ENCODE measurements at regions not wholly inside any gene's neighbourhood (a gene's known extent, or its start where the extent isn't known, plus 50 kb on each side); places are given as distances from the start of the nearest gene placed in this dataset.
"Not testable (repeated sequence)": the region's sequence is repeated elsewhere in the genome, so short reads cannot be mapped to it uniquely, and the experiment has no call there.

DNA sequence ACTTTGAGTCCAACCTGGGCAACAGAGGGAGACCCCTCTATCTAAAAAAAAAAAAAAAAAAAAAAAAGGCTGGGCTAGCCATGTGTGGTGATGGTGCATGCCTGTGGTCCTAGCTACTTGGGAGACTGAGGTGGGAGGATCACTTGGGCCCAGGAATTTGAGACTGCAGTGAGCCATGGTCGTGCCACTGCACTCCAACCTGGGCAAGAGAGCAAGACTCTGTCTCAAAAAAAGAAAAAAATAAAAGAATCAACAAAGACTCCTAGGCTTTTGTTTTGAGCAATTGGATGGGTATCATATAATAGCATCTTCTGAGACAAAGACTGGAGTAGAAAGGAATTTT, 481.7 kb upstream of the PAPPA start:
- DNase-seq: no peak

DNA sequence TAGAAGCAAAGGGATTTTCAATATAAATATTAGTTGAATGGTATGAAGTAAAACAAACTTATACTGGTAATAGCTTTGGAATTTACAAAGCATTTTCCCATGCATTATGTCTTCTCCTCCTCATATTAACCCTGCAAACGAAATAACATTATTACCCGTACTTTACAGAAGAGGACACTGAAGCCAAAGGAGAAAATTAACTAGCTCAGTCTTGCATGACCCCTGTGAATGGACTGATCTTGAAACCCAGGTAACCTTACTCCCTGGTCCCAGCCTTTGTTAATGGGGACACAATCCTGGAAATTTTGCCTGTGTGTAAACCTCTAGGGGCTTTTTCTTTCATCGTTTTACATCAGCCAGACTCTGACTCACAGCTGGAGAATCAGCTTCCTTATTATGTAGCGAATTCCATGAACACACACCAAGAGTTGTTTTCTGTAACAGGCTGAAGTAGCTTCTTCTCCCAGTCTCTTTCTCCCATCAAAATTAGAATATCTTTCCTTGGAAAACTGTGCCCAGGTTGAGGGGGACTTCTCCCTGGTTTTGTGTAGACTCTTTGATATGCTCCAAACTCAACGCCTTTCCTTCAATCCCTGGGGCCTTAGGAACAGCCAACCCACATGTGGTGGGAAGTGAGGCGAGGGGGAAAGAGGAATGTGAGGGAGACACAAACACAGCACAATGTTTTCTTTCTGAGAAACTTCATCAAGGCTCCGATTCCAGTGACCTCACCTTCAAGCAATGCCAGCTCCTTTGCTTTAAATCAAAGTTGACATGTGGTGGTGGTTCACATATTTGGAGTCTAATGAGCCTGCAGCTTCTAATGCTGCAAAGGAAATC, 480.9 kb upstream of the PAPPA start:
- DNase-seq: peak; percentile 75

DNA sequence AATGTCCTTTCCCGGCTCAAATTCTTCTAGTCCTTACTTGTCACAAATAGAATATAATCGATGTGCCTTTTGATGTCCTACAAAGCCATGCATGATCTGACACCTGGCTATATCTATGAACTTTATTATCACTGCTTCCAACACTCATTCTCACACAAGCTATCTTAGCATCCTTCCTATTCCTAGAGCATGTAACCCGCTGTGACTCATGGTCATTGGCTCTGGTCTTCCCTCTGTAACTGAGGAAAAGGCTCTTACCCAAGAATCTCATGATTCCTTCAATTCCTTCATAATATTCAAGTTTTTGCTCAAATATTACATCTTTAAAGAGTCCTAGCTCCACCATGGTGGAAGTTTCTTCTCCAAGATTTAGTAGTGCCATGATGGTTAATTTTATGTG, 480.0 kb upstream of the PAPPA start:
- DNase-seq: no peak

DNA sequence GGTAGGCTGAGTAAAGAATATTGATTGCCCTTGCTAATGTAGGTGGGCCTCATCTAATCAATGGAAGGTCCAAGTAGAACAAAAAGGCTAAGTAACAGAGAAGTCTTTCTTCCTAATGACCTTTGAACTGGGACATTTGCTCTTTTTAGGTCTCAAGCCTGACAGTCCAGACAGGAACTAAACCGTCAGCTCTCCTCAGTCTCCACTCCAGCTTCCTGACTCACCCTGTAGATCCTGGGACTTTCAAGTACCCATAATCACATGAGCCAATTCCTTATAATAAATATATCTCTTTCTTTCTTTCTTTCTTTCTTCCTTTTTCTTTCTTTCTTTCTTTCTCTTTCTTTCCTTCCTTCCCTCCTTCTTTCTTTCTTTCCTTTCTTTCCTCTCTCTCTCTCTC, 479.5 kb upstream of the PAPPA start:
- no peak for DNase-seq

DNA sequence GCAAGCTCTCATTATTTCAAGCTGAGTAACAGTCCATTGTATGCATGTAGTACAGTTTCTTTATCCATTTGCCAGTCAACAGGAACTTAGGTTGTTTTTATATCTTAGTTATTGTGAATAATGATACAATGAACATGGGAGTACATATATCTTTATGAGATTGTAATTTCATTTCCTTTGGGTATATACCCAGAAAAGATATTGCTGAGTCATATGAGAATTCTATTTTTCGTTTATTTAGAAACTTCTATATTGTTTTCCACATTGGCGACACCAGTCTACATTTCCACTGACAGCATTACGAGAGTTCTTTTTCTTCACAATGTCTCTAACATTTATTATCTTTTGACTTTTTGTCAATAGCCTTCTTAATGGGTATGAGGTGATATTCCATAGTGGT, 477.8 kb upstream of the PAPPA start:
- DNase-seq: no peak

DNA sequence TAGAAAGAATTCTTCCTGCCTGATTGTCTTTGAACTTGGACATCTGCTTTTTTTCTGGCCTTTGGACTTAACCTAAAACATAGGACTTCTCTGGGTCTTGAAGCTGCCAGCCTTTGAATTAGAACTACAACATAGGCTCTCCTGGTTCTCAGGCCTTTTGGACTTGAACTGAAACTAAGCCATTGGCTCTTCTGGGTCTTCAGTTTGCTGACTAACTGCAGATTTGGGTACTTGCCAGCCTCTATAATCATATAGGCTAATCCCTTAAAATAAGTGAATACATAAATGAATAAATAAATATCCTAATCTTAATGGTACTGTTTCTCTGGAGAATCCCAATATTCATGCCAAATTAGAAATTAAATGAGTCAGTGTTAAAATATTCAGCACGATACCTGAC, 473.4 kb upstream of the PAPPA start:
- DNase-seq: no peak

DNA sequence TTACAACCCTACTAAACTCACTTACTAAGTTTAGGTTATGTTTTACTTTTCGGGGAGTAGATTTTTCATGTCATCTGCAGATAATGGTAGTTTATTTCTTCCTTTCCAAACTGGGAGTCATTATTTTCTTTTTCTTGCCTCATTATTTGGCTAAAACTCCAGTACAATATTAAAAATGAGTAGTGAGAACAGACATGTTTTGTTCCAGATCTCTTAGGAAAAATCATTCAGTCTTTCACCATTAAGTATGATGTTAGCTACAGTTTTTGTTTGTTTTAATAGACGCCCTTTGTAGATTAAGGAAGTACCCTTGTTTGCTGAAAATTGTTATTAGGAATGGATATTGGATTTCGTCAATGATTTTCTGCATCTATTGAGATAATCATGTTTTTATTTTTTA, 472.0 kb upstream of the PAPPA start:
- DNase-seq: no peak

DNA sequence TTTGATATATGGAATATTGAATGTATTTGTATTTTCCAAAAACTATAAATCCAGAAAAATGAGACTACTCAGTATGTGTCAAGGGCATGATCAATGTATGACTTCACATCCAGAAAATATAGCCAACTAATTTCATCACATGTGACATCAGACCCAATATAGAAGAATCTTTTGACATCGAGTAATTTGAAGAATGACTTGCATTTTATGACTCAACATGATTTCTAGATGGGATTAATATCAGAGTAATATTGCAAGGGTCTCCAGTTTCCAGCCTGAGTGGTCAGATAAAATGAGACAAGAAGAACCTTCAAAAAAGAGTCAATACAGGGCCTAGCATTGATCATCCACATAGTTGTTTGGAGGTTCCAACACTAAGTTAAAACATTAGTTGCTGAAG, 467.5 kb upstream of the PAPPA start:
- DNase-seq: no peak

DNA sequence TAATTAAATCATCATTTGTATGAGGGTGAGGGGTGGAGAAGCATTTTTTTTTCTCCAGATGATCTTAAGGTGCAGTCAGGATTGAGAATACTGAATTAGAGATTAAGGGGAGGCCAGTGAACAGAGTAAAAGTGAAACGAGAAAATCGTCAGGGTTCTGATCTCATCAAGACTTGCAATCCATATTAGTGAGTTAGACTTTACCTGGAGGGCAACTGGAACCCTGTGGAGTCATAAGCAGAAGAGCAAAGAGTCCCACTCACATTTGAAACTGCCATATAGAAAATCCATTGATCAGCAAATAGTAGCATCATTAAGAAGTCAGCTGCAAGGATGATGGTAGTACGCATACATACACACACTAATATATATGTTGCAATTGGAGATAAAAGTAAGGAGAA, 466.2 kb upstream of the PAPPA start:
- DNase-seq: no peak

DNA sequence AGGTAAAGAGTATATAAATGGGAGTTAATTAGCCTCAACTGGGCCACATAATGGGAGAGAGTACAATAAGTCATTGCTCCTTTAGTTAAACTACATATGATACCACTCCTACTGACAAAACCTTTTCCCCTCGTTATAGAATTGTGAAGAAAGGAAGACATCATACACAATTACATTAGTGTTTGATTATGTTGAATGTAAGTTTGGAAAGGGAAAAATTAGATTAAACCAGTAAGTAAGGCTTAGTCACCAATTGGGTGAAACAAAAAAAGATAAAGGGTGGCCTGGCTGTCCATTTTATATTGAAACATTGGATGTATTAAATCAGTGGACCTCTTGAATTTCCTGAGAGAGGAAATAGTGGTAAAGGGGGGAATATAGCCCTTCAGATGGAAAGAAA, 464.3 kb upstream of the PAPPA start:
- DNase-seq: no peak

DNA sequence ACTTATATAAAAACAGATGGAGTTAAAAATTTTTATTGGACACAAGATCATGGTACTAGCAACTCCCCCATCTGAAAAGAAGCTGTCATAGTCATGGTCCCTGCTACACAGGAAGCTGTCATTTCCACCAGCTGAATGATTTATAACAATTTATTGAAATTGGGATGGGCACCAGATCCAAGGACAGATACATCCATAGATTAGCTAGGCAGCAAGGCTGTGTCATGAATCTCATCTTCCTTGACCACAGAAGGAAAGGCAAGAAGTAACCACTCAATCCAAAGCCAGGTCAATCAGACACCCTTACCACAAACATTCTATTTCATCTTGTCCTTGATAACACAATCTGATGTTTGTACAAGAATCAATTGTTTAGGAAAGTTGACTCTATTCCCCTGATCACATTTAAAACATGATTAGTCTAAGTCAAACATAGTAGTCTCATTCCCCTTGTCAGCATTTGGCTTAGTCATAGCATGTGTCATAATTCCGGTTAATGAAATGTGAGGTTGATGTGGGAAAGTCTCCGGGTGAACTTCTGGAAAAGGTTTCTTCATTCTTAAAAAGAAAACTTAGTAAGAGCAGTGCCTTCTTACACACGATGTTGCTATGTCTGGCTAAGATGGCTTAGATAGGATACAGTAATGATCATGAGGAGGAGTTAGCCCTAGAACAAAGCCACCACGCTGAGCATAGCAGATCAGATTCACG, 462.6 kb upstream of the PAPPA start:
- DNase-seq: no peak

DNA sequence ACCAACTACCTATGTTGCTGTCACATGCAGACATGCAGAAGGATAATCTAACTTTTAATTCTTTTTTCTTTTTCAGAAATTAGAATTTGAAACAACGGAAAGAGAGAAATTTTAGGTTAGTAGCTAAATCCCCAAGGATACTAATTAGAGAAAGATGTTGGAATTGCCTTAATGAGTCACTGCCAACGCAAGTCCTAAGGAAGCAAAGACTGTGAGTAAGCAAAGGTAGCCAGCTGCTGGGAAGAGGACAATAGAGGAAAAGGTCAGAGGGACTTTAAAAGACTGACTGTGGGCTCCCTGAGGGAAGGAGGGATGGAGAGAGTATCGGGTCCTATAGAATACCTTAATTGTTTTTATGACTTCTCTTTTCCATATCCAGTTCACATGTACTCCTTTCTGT, 461.9 kb upstream of the PAPPA start:
- DNase-seq: no peak

DNA sequence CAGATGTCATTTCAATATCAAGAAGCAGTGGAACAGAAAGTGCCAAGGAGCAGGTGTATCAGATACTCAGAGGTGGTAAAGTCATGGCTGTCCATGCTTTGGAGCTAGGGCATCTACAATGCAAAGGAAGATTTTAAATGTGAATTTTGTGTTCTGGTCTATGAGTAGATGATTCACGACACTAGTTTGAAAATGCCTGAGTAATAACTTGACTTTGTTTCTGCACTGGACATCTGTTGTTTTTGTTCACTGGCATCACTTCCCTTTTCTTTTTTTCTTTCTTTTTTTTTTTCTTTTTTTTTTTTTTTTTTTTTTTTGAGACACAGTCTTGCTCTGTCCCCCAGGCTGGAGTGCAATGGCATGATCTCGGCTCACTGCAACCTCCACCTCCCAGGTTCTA, 460.7 kb upstream of the PAPPA start:
- not testable (repeated sequence) for DNase-seq

DNA sequence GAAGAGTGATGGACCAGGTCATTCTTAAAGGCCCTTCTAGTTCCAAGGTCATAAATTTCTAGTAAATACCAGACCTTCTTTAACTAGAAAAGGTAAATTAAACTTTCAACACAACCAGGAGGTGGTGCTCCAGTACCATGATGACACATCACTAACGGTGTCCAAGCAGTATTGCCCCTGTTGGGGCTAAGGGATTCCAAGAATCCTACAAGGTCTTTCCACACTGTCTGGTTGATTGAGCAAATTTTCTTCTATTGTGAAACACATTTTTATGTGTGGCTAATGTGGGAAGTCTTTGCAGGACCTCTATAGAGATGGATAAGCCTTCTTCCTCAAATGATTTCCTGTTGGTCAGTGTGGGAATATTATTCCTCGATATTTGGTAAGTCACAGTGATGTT, 459.6 kb upstream of the PAPPA start:
- DNase-seq: no peak

DNA sequence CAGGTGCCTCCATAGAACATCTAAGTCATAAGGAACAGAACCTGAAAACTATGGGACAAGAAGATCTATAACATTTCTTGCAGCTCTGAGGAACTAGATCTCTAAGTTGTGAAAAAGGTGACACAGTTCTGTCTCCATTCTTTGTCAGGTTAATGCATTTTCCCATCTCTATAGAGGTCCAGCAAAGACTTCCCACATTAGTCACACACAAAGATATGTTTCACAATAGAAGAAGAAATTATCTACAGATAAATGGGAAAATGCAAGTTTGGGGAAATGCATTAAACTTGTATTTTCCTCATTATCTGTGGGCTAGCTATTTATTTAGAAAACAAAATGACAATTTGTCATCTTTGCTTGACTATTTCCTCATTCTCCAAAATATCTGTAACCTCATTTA, 458.6 kb upstream of the PAPPA start:
- DNase-seq: no peak

DNA sequence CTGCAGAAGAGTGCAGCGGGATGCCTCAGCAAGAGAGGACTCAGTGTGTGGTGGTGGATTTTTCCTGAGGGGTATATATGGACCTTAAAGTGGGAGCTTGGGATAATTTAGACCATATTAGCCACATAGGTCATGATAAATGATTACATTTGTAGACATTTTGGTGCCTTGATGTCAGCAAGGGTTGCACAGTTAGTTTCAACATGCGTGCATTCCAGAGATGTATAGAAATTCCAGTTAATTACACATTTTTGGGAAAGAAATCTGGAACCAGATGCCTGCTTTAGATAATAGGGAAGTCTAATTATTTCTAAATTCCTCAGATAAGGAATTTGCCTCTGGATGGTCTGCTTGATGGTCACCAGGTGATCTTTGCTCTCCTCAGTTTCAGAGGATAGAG, 440.6 kb upstream of the PAPPA start:
- no peak for DNase-seq

DNA sequence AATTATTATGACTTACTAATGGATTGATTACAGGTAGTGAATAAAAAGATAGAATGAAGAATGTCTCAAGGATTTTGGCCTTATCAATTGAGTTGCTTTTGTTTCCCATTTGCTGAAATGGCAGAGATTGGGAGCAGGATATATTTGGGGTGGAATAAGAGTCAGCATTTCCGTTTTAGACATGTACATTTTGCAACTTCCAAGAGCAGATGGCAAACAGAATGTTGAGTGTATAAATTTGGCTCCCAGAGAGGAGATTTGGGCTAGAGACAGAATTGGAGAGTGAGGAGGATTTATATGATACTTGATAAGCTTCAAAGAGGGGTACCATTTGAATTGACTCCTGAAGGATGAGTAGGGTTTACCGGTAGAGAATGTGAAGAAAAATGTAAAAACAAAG, 437.9 kb upstream of the PAPPA start:
- DNase-seq: no peak

DNA sequence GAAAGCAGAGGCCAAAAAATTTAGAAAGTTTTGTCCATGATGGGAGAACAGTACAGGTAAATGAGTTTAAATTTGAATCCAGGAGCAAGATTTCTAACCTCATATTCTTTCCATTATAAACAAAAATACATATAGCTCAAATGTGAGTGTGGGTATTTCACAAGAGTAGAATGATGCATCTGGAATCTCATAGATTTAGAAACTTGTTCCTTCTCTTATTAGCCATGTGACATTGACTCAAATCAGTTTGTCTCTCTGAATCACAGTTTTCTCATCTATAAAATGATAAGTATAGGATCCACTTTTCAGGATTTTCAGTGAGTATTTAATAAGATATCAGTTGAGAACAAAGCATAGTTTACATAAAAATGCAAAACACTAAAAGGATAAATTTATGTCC, 436.3 kb upstream of the PAPPA start:
- no peak for DNase-seq

DNA sequence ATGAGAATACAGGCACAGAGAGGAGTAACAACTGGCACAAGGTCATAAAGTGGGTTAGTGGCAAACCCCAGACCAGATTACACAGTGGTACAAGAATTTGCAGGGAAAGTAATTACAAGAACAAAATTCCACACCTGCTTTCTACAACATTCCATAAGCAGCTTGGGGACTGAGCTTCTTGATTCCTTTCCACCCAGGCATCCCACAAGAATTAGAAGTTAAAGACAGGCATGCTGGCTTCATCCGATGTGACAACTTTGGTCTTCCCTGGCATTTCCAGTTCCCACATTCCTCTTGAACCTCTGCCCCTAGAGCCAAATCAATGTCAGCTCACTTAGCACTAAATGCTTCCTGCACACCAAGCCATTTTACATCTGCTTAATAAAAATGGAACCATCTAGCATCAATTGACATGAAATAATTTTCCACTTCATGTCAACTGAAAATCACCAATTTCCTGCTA, 435.8 kb upstream of the PAPPA start:
- DNase-seq: no peak

DNA sequence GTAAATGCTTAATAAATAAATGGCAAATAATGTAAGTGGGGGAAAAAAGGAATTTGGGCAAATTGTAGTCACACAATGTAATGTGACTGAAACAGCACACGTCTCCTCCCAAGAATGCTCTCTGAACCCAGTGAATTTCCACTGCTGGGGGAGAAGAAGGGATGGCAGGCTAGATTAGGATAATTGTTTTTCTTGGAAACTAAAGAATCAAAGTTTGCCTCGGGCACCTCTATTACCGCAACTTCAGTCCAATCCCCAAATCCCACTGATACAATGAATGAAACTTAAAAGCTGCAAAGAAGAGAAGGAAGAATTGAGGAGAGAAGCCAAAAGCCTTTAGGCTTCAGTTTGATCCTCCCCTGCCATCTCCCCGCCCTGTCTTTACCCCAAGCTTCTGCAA, 423.2 kb upstream of the PAPPA start:
- no peak for DNase-seq

DNA sequence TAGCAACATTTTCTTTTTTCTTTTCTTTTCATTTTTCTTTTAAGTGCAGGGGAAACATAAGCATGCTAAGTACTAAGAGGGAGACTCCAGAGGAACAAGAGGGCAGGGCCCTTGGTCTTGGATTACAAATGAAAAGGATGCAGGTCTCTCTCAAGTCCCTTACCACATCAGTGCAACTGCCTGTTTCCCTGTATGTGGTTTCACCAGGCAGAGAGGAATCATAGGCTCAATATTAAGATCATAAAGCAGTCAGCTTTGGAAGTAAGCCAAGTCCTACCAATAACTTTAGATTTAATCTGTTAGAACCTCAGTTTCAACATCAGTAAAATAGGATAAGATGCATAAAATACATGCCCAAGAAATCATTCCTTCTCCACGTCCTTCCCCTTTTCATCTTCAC, 422.7 kb upstream of the PAPPA start:
- no peak for DNase-seq

DNA sequence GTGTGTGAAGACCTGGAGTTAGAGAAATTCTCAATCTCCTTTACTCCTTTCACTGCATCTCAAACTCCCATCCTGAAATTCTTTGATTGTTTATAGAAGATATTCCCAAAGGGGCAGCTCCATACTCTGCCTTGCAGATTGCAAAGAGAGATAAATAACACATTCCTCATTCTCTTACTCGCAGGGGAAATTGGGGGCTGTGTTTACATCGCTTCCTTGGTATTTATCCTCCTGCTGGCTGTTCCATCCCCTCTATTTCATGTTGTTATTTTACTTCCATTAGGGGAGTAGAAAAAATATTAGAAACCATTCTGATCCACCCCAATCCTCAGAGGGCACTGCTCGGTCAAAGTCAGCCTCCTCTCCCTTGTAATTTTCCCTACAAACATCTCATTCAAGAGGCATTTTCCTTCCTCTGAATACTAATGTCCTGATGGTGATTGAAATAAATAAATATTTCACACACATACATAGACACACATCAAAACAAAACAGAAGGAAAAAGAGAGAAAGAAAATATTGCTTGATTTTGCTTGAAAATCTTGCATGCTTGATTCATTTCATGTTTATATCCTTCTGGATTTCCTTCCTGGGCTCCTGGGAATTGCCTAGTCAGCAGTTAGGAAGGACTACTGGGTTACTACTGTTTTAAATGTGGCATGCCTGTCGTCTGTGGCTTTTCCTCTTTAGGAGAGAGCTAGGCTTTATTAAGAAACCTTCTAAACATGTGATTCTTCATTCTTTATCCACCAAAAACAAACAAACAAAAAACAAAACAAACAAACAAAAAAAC, 420.1 kb upstream of the PAPPA start:
- DNase-seq: no peak
